GM21723 (cell line): ENCODE measurements at regions not wholly inside any gene's neighbourhood (a gene's known extent, or its start where the extent isn't known, plus 50 kb on each side); places are given as distances from the start of the nearest gene placed in this dataset.
"Not testable (repeated sequence)": the region's sequence is repeated elsewhere in the genome, so short reads cannot be mapped to it uniquely, and the experiment has no call there.

ENCODE experiments used
- ATAC-seq: cut with Tn5 transposase; IDR thresholded peaks from one replicate; pipeline ENCODE4 v1.9.1; 2021; ENCODE audit warnings: mild to moderate bottlenecking, moderate library complexity; ENCODE audit not compliant: unreplicated experiment

DNA sequence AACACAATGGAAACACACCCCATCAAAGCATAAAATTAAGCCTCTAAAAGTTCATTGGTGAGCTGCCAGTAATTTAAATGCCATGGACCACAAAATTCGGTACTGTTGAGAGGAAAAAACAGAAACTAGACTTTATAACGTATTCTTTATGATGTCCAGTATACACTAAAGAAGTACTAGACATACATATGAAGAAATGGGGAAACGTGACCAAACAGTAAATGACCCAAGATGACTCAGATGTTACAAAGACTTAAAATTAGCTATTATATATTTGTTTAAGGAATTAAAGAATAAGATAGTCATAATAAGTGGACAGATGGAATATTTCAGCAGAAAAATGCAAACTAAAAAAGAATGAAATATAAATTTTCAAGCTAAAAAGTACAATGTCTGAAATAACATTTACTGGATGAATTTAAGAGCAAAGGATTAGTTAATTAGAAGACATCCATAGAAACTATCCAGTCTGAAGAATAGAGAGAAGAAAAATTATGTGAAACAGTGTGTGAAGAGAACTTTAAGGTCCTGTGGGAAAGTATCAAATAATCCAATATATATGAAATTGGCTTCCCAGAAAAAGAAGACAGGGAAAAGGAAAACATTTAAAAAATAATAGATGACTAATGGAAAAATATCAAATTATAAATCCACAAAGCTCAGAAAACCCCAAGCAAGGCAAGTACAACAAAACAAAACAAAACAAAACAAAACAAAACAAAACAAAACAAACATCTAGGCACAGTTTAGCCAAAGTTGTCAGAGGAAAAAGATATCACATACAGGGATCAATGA lies 69.4 kb downstream of the SAMD9 start:
- ATAC-seq, result no peak

DNA sequence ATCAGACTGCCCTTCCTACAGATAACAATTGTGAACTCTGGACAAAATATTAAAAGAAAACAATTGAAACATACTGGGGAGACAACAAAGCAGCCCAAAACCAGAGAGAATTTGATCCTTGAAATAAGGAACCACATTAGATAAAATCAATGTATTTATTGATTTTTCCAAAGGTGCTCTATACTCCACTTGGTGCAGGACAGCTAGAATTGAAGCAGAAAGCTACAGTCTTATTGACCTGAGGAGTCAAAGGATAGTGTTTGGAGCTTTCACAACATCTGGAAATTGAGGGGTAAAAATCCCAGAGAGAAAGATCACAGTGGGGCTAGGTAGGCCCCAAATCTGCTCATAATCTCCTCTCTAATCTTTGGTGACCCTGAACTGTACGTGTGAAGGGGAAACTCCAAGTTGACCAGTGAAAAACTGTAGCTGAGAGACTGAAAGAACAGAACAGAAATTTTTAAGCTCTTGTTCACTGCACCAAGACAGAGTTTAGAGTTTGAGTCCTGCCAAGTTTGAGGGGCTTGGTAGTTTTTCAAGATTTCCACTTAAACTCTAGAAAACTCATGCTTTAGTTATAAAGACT lies 70.2 kb downstream of the SAMD9 start:
- ATAC-seq, result no peak

DNA sequence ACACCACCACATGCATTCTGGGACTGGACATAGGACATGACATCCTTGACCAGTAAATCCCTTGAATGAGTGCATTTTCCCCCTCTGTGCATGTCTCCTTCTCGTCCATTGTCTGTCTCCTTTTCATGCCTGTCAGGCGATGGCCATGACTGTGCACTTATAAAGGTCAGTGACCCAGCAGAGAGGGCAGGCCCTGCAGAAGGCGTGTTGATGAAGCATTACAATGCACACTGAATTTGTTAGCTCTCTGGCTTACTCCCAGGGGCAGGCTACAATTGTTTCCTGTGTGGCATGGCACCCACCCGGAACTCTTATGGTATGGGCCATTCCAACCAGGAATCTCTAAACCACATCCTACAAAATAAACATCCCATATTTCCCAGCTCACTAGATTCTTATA lies 71.1 kb downstream of the SAMD9 start:
- no peak for ATAC-seq

DNA sequence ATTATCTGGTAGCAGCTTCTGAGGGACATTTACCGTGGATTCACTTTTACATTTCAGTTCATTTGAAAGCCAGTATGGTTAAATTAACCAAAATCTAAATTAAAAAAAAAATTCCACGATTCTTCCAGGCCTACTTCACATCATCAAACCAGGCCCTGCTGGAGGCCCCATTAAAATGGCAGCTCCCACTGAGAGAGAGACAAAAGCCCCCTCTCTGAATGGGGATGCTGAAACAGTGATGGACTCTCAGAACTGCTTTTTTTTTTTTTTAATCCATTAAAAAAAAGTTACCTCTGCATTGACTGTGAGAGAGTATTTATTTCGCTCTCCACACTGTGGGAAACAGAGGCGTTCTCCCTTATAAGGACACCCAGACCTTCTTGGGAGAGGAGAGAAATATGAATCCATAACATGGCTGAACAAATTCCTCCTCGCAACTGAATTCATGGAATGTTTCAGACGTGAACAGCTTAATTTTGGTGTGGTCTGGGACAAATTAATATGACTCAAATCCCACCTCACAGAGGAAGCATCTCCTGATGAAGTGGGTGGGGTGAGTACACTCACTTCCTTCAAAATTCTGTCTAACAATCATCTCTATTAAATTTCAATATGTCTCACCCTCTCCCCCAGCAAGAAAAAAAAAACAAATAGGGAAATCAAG lies 73.5 kb downstream of the SAMD9 start:
- no peak for ATAC-seq

DNA sequence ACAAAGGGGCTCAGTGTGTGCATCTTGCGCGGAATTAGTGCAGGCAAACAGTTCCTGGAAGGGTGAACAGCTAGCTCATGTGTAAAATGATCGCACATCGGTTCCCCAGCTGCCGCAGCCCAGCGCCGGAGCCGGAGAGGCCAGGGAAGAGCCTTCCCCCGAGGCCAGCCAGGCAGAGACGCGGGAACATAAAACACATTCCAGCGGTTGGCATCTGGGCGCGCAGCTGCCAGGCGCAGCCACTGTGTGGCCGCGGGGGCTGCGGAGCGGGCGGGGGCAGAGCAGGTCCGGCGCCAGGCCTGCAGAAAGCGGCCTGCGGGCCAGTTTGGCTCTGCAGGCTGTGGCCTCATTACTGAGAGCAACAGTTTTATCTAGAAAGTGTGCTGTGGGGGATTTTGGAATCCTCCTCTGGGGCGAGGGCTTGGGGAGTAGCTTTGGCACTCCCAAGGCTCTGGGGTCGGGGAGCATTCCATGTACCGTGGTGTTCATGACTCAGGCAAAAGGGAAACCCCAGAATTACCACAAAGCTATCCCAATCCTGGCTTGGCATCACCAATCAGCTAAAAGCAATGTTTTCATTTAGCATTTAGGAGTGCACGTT lies 74.3 kb downstream of the SAMD9 start:
- ATAC-seq, result no peak

DNA sequence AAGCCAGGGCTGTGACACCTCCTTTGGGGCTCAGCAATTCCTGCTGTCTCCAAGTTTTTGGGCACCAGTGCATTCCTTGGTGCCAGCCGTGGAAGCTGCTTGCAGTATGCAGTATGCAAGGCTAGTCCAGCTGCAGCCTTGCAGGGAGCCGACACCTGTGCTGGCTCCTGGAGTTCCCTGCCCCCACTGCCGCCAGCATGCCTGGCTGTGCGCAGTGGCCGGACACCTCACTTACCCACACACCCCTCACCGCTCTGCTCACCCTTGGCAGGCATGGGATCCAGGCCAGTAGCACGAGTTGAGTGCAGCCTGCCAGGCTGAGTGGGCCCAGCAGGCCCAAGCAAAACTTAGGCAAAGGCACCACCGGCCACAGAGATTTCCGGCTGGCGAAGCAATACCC lies 77.4 kb downstream of the SAMD9 start:
- no peak for ATAC-seq

DNA sequence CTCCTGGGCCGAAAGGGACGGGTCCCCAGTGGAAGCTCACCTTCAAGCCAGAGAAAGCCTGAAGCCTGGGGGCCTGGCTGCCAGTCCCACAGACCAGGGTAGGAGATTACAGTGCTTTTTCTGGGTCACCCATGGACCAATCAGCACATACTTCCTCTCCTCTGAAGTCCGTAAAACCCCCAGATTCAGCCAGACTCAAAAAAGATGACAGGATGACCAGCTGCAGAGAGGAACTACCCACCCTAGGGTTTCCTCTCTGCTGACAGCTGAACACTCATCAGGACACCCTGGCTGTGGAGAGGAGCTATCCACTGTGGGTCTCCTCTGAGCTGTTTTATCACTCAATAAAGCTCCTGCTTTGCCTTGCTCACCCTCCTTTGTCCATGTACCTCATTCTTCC lies 78.0 kb downstream of the SAMD9 start:
- ATAC-seq, result no peak

DNA sequence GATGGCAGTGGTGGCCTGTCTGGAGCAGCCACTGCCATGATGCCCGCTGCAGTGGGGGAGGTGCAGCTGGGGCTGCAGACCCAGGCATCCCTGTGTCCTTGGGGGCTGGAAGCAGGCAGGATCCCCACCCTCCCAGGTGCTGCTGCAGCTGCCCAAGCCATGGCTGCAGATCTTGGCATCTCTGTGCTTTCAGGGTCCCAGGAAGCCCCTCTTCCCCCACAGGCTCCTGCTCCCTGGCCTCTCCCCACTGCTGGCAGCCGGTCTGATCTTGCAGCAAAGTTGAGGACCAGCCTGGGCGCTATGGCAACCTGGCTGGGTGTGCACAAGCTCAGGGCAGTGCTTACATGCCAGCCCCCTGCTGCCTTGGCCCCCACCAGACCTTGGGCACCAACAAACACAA lies 78.5 kb downstream of the SAMD9 start:
- no peak for ATAC-seq

DNA sequence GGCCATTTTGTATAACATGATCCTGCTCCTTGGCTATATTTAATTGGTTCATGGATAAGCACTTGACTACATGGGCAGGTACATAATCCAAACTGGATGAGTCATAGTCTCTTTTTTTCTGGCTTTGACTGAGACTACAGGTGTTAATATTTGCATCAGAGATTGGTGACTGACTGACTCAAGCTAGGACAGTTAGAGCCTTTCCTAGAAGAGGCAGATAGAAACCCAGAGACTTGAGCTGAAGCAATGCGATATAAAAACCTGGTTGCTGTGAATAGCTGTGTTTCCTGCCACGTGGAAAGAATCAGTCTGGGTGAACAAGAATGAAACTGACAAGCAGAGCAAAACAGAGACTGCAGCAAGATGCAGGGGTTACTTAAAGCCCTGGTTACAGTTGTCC lies 81.0 kb downstream of the SAMD9 start:
- peak; percentile 90 for ATAC-seq

DNA sequence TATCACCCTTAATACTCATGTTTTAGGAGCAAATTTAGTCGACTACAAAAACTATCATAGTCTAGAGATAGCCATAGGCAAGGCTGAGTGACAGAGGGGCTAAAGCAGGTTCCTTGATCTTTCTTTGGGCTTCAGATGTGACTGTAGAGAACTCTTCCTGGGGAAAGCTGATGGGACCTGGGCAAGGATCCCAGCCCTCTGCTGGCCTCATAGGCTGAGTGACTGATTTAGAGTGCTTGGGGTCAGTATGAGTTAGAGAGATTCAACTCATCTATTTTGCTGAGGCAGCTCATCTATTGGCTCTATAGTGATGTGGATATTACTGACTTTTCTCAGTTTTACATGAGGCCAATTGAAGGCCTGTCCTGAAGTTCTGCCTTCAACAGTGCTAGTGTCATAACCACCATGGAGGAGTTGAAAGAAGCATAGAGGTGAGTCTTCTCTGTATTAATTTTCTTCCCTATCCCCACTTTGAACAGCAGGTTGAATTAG lies 81.6 kb downstream of the SAMD9 start:
- no peak for ATAC-seq

DNA sequence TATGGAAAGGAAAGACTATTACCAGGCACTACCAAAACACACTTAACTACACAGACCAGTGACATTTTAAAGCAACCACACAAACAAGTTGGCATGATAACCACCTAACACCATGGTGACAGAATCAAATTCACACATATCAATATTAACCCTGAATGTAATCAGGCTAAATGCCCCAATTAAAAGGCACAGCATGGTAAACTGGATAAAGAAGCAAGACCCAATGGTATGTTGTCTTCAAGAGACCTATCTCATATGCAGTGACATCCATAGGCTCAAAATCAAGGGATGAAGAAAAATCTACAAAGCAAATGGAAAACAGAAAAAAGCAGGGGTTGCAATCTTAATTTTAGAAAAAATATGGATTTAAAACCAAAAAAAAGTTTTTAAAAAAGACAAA lies 86.0 kb downstream of the SAMD9 start:
- no peak for ATAC-seq

DNA sequence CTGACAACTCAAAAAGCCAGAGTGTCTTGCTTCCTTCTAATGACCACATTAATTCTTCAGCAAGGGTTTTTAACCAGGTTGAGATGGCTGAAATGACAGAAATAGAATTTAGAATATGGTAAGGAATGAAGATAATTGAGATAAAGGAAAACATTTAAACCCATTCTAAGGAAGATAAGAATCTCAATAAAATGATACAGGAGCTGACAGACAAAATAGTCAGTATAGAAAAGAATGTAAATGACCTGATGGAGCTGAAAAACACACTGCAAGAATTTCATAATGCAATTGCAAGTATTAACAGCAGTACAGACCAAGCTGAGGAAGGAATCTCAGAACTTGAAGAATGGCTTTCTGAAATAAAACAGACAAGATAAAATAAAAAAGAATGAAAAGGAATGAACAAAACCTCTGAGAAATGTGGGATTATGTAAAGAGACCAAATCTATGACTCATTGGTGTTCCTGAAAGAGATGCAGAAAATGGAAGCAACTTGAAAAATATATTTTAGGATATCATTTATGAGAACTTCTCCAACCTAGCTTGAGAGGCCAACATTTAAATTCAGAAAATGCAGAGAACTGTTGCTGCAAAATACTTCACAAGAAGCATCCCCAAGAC lies 87.1 kb downstream of the SAMD9 start:
- no peak for ATAC-seq

DNA sequence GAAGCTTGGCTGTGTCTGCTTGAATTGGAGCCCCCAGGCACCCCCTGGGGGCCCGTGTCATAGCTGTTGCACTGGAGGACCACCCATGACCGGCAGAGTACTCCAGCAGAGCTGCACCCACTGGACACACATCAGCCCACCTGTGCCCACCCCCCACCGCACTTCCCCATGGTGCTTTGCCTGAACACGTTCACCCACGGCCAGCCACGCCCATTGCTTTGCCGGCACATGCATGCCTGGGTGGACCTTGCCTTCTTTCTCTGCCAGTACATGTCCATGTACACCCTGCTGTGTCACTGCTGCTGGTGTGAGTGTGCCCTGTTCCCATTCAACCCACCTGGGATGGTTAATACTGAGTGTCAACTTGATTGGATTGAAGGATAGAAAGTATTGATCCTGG lies 88.7 kb downstream of the SAMD9 start:
- no peak for ATAC-seq

DNA sequence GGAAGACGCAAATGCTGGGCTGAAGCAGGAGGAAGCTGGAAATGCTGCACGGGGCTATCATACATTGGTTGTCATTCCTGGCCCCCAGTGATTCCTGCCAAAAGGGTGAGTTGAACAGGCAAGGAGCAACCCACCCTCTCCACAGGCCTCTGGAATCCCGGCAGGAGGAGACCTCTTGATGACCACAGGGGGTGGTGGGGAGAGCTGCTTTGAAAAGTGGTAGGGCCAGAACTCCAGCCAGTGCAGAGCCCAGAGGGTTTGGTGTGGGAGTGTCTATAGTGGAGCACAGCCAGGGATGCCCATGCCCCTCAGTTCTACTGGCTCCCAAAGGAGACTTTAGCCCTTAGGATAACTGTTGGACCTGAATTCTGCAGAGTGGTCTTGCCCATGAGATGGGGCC lies 89.2 kb downstream of the SAMD9 start:
- no peak for ATAC-seq

DNA sequence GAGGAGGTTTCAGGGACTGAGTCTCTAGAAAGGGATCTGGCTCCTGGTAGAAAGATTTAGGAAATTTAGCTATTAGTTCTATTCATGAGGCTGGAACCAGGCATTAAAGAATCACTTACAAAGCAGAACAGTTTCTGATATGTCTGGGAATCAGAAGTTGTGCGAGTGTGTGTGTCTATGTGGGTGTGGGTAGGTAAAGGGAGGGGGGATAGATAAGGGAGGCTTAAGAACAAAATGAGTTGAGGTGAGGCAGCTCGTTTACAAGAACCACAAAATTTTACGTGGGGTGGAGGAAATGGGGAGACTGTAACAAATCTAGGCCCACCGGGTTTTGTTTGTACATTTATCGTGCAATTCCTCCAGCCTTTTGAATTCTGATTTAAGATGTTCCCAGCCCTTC lies 90.7 kb downstream of the SAMD9 start:
- no peak for ATAC-seq

DNA sequence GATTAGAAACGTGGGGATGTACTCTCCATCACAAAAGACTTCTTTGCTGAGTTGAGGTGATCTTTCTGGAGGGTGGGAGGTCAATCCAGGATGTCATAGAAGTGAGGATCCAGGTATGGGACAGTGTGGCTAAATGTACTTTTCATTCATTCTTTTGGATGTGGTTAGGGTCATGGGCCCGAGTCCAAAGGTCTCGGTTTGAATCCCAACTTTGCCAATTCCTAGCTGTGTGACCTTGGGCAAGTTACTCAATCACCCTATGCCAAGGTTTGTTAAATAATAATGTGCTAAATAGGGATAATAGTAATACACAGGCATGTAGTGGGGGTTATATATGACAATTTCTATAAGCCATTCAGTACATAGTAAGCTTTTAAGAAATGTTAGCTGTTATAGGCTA lies 91.4 kb downstream of the SAMD9 start:
- ATAC-seq, result no peak

DNA sequence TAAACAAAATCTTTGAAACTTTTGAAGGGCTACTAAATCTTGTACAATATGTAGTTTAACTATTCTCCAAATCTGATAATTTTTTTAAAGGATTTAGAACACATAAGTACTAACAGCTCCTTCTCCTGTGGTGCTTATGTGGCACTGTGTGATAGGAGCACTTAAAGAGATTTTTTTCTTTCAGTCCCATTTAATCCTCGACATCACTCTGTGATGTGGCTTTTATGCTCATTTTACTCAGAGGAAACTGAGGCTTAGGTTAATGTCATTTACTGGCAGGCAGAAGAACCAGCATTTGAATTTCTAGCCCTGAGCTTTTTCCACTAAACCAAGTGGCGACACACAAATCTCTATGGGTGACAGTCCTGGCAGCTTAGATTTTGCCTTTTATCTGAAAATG lies 92.4 kb downstream of the SAMD9 start:
- no peak for ATAC-seq

DNA sequence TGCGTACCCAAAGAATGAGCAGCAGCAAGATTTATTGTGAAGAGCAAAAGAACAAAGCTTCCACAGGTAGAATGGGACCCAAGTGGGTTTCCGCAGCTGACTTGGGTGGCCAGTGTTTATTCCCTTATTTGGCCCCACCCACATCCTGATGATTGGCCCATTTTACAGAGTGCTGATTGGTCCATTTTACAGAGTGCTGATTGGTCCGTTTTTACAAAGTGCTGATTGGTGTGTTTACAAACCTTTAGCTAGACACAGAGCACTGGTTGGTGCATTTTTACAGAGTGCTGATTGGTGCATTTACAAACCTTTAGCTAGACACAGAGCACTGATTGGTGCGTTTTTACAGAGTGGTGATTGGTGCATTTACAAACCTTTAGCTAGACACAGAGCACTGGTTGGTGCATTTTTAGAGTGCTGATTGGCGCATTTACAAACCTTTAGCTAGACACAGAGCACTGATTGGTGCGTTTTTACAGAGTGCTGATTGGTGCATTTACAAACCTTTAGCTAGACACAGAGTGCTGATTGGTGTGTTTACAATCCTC lies 94.8 kb downstream of the SAMD9 start:
- ATAC-seq, result not testable (repeated sequence)

DNA sequence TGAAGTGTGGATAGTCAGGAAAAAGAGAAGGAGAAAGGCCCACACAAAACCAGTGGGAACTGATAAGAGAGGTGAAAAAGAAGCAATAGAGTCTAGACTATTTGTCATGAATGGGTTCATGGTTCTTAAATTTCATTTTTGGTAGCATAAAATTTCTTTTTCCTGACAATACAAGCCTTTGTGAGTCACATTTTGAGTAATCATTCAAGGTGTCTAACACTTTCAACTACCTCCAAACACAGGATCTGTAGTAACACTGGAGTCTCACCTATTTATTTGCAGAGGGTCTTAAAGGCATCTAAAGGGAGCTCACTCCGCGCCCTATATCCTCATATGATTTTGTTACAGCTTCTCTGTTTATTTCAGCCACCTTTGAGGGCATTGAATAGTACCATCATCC lies 96.0 kb downstream of the SAMD9 start:
- no peak for ATAC-seq

DNA sequence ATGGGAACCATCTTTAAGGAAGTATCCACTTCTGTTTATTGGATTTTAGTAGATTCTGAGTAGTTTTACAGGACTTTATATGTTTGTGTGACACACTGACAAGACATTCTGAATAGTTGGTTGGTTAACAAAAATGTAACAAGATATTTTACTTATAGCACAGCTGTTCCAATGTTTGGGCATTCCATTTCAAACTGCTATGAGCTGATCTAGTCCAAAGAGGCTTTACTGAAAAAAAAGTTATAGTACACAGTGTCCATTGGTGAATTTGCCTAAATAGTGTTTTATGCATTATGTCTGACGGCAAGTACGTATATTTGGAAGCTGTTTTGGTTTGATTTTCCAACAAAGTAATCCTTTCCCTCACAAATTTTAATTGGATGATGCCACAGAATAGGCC lies 99.1 kb downstream of the SAMD9 start:
- no peak for ATAC-seq
